HG03103 (cell line): ENCODE measurements at regions not wholly inside any gene's neighbourhood (a gene's known extent, or its start where the extent isn't known, plus 50 kb on each side); places are given as distances from the start of the nearest gene placed in this dataset.

Experiments
- ATAC-seq: cut with Tn5 transposase; IDR thresholded peaks from one replicate; pipeline ENCODE4 v1.9.1; 2021; ENCODE audit warnings: low read depth; ENCODE audit not compliant: unreplicated experiment

- no peak for ATAC-seq
These were observed 107.6 kb upstream of the FAM9C start for GRCh38 chrX:13151828-13152517.

DNA sequence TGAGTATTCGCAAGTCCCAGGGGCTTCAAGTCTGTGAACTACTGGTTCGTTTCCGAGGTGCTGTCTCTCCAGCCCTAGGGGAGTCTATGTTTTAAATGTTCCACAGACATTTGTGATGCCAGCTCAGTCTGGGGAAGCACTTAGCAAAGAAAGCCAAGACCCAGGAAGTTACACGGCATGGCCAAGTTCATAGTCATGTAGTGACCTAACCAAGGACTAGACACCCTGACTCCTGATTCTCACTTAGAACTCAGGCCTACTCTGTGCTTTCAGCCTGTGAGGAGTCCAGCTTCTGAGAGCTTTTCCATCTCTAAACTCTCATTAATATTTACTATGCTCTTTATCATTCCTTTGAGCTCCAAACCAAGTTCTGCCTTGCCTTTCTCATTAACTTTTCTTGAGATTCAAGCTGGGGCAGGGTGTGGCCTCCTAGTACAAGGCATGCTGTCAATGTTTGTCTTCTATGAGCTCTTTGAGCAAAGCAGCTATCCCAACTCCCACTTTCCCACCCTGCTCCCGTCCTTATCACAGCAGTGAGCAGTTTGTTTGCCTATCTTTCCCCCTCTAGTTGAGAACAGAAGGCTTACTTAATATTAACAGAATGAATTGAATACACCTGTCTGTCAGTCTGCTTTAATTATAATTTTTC, 105.4 kb upstream of the FAM9C start:
- ATAC-seq: no peak

- ATAC-seq: no peak
These were observed 103.3 kb upstream of the FAM9C start for GRCh38 chrX:13147733-13148132.

GRCh38 chrX:13147147-13147546, 102.7 kb upstream of the FAM9C start:
- ATAC-seq: no peak

- no peak for ATAC-seq
These were observed 100.7 kb upstream of the FAM9C start for GRCh38 chrX:13144927-13145655.

DNA sequence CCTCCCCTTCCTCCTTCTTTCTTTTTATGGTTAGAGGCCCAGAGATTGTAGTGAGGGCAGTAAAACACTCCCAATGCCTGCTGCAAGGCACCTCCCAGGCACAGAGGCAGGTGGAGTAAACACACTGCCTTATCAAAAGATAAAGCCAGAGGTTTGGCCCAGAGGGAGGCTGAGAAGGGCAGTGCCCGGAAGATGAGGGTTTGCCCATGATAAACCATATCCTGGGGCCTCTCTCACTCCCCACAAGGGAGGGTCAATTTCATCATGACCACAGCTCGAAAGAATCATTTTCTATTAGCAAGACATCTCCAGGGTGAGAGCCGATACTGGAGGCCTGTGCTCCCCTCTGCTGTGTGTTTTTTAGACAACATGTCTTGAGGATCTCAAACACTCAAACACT, 98.5 kb upstream of the FAM9C start:
- ATAC-seq: no peak

DNA sequence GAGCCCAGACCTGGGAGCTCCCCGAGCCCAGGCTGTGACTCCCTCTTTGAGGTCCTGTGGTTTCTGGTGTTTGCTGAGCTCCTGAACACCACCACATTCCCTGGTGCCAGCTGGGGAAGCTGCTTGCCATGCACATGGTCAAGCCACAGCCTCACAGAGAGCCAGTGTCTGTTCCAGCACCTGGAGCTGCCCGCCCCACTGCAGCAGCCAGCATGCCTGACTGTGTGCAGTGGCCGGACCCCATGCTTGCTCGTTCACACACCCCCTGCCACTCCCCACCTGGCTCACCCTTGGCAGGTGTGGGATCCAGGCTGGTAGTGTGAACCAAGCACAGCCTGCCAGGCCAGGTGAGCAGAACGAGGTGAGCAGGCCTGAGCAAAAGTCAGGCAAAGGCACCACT, 95.6 kb upstream of the FAM9C start:
- no peak for ATAC-seq

- ATAC-seq: no peak
These were observed 87.1 kb upstream of the FAM9C start for GRCh38 chrX:13131396-13132137.

DNA sequence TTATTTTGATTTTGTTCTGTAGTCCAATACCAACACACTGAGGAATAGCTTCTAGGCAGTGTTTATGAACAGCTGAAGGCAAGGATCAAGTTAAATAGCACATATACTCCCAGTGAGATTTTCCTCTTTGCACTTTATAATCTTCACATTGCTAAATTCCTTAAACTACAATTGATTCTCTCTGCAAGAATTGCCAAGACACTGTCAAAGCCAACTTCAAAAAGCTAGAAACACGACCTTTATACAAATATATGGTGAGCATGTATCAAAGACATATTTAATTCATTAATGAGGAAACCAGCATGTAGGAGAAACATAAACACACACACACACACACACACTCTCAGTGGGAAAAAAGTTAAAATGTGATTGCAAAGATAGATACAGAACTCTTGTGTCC, 86.4 kb upstream of the FAM9C start:
- ATAC-seq: no peak

DNA sequence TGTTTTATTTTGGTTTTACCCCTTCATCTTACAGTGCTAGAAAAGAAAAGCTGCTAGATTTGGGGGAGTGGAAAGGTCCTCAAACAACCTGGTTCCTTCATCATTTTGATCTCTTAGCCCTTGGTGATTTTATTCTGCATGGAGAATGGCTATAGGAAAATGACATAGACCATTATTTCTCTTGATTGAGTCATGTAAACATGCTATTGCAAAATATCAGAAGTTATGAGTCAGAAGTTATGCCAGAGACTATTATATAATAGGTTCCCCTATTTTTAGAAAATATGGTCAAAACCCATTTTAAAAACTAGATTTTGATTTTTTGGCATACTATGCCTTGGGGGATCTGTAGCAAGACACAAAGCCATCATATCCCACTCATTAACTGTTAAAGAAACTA, 83.7 kb upstream of the FAM9C start:
- ATAC-seq: no peak

DNA sequence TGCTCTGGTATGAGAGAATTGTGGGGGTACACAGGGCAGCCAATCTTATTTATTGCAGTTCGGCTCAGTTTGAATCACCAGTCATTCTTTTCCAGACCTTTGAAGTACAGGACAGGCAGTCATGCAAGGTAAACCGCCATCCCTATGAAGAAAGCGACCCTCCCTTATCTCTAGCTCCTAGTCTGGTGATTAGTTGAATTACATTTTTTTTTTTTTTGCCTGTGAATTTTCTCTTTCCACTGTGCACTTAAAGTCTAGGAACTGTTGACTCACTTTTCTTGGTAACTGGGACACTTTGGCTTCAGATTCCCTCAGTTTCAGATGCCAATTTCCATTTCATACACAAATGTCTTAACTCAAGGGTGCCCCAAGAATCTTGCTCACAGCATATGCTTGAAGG, 82.4 kb upstream of the FAM9C start:
- ATAC-seq: no peak

GRCh38 chrX:13125188-13125587, 80.8 kb upstream of the FAM9C start:
- ATAC-seq: no peak

DNA sequence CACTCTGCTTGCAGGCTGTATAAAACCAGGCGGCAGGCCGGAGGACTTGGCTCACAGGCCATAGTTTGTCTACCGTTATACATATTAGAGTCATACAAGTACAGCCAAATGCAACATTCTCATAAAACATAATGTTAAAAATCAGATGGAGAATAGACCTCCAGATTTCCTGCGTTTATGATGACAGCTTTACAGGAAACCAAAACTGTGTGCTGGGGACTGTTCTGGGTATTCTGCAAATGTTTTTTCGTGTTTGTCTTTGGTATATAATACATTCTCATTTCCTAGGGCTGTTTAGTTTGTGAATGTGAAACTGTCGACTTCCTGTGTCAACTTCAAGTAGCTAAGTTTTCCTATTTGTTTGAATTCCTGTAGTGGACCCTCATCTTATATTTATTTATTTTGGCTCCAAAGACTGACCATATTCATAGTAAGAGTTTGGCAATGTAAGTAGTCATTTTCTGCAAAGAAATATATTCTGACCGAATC, 79.5 kb upstream of the FAM9C start:
- no peak for ATAC-seq

DNA sequence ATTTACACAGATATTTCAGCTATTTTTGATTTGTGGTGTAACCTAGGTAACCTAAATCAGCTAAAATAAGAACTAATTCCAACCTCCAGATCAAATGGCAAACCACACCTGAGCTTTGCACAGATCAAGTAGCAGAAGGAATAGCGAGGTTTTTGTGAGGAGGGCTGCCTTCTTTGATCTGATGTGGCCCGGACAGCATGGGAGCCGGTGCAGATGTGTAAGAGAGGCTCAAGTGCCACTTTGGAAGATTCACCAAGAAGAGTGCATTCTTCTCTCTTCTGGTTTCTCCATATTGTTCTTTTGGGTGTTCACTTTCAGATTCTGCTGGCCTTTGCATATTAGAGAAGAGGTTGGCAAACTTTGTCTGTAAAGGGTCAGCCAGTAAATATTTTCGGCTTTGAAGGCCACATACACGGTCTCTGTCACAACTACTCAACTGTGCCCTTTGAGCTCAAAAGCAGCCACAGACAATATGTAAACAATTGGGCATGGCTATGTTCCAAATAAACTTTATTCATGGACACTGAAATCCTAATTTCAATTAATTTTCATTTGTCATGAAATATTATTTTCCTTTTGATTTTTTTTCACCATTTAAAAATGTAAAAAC, 78.9 kb upstream of the FAM9C start:
- ATAC-seq: no peak

- ATAC-seq: no peak
These were observed 76.7 kb upstream of the FAM9C start for GRCh38 chrX:13121020-13121555.

DNA sequence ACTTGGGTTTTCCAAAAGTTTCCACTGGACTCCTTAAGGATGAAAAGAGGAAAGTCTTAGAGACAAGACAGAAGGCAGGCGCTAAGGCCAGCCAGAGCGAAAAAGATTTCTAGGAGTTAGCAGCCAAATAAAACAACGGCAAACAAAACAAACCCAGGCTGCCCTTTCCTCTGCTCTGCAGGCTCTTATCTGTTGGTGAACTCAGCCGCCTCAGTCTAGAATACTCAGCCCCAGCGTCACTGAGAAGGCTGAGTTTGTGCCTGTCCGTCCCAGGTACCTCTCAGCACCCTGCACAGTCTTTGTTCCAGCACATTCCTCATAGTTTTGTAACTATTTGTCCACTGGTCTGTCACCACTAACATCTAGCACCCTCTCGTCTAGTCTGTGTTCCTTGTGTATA, 75.6 kb upstream of the FAM9C start:
- no peak for ATAC-seq

DNA sequence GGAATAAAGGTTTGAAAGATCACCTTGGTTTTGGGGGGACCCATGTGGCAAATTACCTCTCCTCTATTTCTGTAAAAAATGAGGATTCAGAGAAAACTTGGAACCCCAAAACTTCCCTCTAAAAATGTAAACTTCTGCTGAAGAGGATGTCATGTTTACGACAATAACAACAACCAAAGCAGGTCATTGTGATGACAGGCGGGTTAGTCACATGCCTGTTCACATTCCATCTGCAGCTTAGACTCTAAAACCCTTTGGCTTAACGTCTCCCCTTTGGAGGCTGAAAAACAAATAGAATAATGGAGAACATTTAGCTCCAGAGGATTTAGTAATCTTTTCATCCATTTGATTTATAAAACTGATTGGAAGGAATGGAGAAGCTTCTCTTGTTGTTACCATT, 75.0 kb upstream of the FAM9C start:
- no peak for ATAC-seq

GRCh38 chrX:13115146-13115855, 70.9 kb upstream of the FAM9C start:
- no peak for ATAC-seq

DNA sequence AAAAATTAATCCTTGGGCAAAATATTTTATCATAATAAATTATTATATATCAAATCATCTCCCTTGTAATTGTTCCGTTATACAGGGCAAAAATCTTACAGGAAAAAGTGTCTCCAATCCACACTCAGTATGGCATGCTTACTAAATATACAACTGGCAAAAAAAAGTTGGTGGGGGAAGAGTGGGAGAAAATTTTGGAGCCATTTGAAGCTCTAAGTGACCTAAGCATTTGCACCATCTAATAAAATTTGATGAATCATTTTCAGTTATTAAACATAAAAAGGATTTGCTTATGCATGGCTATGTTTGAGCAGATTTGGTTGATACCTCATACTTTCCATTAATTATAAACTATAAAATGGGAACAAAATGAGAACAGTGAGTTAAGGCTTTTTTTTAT, 68.1 kb upstream of the FAM9C start:
- no peak for ATAC-seq
